SK-N-SH (cell line): ENCODE measurements at regions not wholly inside any gene's neighbourhood (a gene's known extent, or its start where the extent isn't known, plus 50 kb on each side); places are given as distances from the start of the nearest gene placed in this dataset.

ENCODE experiments used
- CTCF ChIA-PET: fragments of 300-600, 350-600 bp; formaldehyde crosslinking; extraction: SDS; loops from one replicate; lab custom pipeline; 2021; lab: Yijun Ruan, JAX
- POLR2A ChIA-PET: fragments of 350-600 bp; sonication (Branson Sonifier 250); formaldehyde crosslinking; extraction: SDS; loops from one replicate; lab custom pipeline; 2020; ENCODE audit warnings: antibody characterized with exemption, inconsistent platforms; lab: Yijun Ruan, JAX
- DNase-seq: peaks from one replicate; pipeline ENCODE4 v3.0.0; 2012
- H2AFZ ChIP-seq: fragments of 200-600 bp; sonication (generic); 2 replicates; pipeline ENCODE4 v1.8.1; 2016; ENCODE audit warnings: antibody characterized with exemption, mild to moderate bottlenecking, low read depth
- H3F3A ChIP-seq: fragments of 200-600 bp; sonication (generic); replicated peaks from 2 replicates; pipeline ENCODE3; 2016; ENCODE audit warnings: antibody characterized with exemption, mild to moderate bottlenecking; ENCODE audit not compliant: insufficient read depth
- H3K27ac ChIP-seq, 2 experiments: fragments of 200-500 bp in 1 of 2; fragments of 200-600 bp in 1 of 2; sonication (Bioruptor generic) in 1 of 2; sonication (generic), shearing (Covaris generic) in 1 of 2; 2 replicates each; pipeline versions ENCODE4 v1.5.1 to v1.6.1; 2014 to 2016; ENCODE audit warnings: low read depth in 2 of 2, inconsistent platforms in 1 of 2, low read length in 1 of 2, mild to moderate bottlenecking in 1 of 2, mixed read lengths in 1 of 2
- H3K27me3 ChIP-seq: fragments of 200-600 bp; sonication (generic), shearing (Covaris generic); 2 replicates; pipeline ENCODE4 v1.6.1; 2016; ENCODE audit warnings: mixed run types; ENCODE audit not compliant: insufficient read depth
- H3K36me3 ChIP-seq, 2 experiments: fragments of 200-500 bp in 1 of 2; fragments of 200-600 bp in 1 of 2; sonication (Bioruptor generic) in 1 of 2; sonication (generic) in 1 of 2; replicated peaks in 1 of 2; 2 replicates each; pipeline versions ENCODE3 to v1.5.1; 2014 to 2016; ENCODE audit warnings: low read length in 1 of 2, mild to moderate bottlenecking in 1 of 2; ENCODE audit not compliant: insufficient read depth in 2 of 2, control insufficient read depth in 1 of 2
- H3K4me1 ChIP-seq, 2 experiments: fragments of 200-500 bp in 1 of 2; fragments of 200-600 bp in 1 of 2; sonication (Bioruptor generic) in 1 of 2; sonication (generic), shearing (Covaris generic) in 1 of 2; 2 replicates each; pipeline versions ENCODE4 v1.5.1 to v1.6.1; 2014 to 2016; ENCODE audit warnings: low read depth in 1 of 2, low read length in 1 of 2, mixed run types in 1 of 2; ENCODE audit not compliant: insufficient read depth in 2 of 2, control insufficient read depth in 1 of 2
- H3K4me2 ChIP-seq: fragments of 200-600 bp; sonication (generic), shearing (Covaris generic); 2 replicates; pipeline ENCODE4 v1.6.1; 2017; ENCODE audit warnings: mixed run types
- H3K4me3 ChIP-seq, 2 experiments: fragments of 200-500 bp in 1 of 2; fragments of 200-600 bp in 1 of 2; sonication (Bioruptor generic) in 1 of 2; sonication (generic), shearing (Covaris generic) in 1 of 2; 2 replicates each; pipeline versions ENCODE4 v1.5.1 to v1.8.1; 2014 to 2016; ENCODE audit warnings: low read depth in 2 of 2, inconsistent platforms in 1 of 2, low read length in 1 of 2, mild to moderate bottlenecking in 1 of 2, mixed read lengths in 1 of 2, moderate library complexity in 1 of 2
- H3K79me2 ChIP-seq: fragments of 200-600 bp; sonication (generic); 2 replicates; pipeline ENCODE4 v1.8.1; 2017; ENCODE audit warnings: mild to moderate bottlenecking; ENCODE audit not compliant: insufficient read depth
- H3K9ac ChIP-seq: fragments of 200-600 bp; sonication (generic); 2 replicates; pipeline ENCODE4 v1.6.1; 2017; ENCODE audit warnings: mixed run types
- H3K9me2 ChIP-seq: fragments of 200-600 bp; sonication (generic); 2 replicates; pipeline ENCODE4 v1.6.1; 2017; ENCODE audit warnings: mixed run types
- H3K9me3 ChIP-seq: fragments of 200-600 bp; sonication (generic); 2 replicates; pipeline ENCODE4 v1.6.1; 2017; ENCODE audit warnings: mixed run types, mild to moderate bottlenecking, moderate library complexity
- H4K20me1 ChIP-seq: fragments of 200-600 bp; sonication (generic); 2 replicates; pipeline ENCODE4 v1.6.1; 2017; ENCODE audit warnings: mild to moderate bottlenecking, mixed run types; ENCODE audit not compliant: insufficient read depth
- ELF1 ChIP-seq: IDR thresholded peaks from 2 replicates; pipeline ENCODE4 v1.4.0; 2012
- EP300 ChIP-seq, 2 experiments: IDR thresholded peaks; 2 replicates each; pipeline versions ENCODE4 v1.4.0 to v1.6.1; 2012; ENCODE audit warnings: borderline replicate concordance in 1 of 2, low read depth in 1 of 2, low read length in 1 of 2
- FOSL2 ChIP-seq: IDR thresholded peaks from 2 replicates; pipeline ENCODE4 v1.4.0; 2012; ENCODE audit warnings: low read depth, mild to moderate bottlenecking, moderate library complexity, borderline replicate concordance
- FOXJ3 ChIP-seq: sonication (generic); formaldehyde crosslinking; IDR thresholded peaks from 2 replicates; pipeline ENCODE4 v1.5.1; 2020; ENCODE audit warnings: mild to moderate bottlenecking, missing genetic modification reagents
- GABPA ChIP-seq: IDR thresholded peaks from 2 replicates; pipeline ENCODE4 v1.4.0; 2012; ENCODE audit warnings: low read depth, mild to moderate bottlenecking
- IRF3 ChIP-seq: fragments of 150-350 bp; IDR thresholded peaks from 2 replicates; pipeline ENCODE4 v1.6.1; 2016; ENCODE audit warnings: mild to moderate bottlenecking, low read depth, low read length
- MEF2A ChIP-seq: IDR thresholded peaks from 2 replicates; pipeline ENCODE4 v1.4.0; 2012; ENCODE audit warnings: low read depth, borderline replicate concordance
- MXI1 ChIP-seq: IDR thresholded peaks from 2 replicates; pipeline ENCODE4 v1.6.1; 2012; ENCODE audit warnings: mild to moderate bottlenecking, low read depth, low read length, improper control_type of control experiment
- PBX3 ChIP-seq: IDR thresholded peaks from 2 replicates; pipeline ENCODE4; 2012
- POLR2AphosphoS5 ChIP-seq: IDR thresholded peaks from 2 replicates; pipeline ENCODE4 v1.6.1; 2012; ENCODE audit warnings: low read depth, low read length
- RCOR1 ChIP-seq: fragments of 150-350 bp; IDR thresholded peaks from 2 replicates; pipeline ENCODE4 v1.6.1; 2017; ENCODE audit warnings: antibody characterized with exemption, low read length
- SIN3A ChIP-seq: IDR thresholded peaks from 2 replicates; pipeline ENCODE4 v1.6.1; 2012; ENCODE audit warnings: low read depth, mild to moderate bottlenecking, low read length, moderate library complexity, borderline replicate concordance
- SMC3 ChIP-seq: IDR thresholded peaks from 2 replicates; pipeline ENCODE4 v1.6.1; 2012; ENCODE audit warnings: low read depth, low read length, improper control_type of control experiment
- TAF1 ChIP-seq: IDR thresholded peaks from 2 replicates; pipeline ENCODE4 v1.6.1; 2012; ENCODE audit warnings: low read depth, mild to moderate bottlenecking, low read length, moderate library complexity, borderline replicate concordance
- TCF12 ChIP-seq: IDR thresholded peaks from 2 replicates; pipeline ENCODE4 v1.4.0; 2012
- YY1 ChIP-seq: IDR thresholded peaks from 2 replicates; pipeline ENCODE4 v1.4.0; 2012; ENCODE audit warnings: low read depth, mild to moderate bottlenecking
- WGBS: methylation state at CpG from one replicate; pipeline ENCODE4 v1.1.6; 2017; ENCODE audit warnings: low lambda C conversion rate; 5-methylcytosine and 5-hydroxymethylcytosine counted together
- TF ChIP-seq, protein P1 (sequence below): IDR thresholded peaks from 2 replicates; pipeline ENCODE4 v1.4.0; 2012; ENCODE audit warnings: low read depth

DNA sequence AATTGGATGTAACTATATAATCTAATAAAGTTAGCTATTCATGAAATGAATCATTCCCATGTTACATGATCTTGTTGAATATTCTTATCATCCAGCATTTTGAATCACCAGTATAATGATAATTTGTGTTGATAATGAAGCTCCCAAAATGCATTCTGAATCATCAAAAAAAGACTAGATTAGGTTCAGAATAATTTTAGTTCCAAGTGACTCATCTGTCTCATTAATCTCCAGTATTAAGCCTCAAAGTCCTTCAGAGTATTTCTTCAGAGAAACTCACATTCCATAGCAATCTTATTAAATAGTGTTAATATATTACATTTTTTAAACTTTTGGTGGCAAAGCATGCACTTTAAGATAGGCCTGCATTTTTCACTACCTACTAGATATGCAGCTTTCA lies 207.5 kb downstream of the SLITRK5 start:
- Histone ChIP-seq H4K20me1 (no peaks in the 10 kb centered on the region), H3K36me3 (no peaks in the 10 kb centered on the region), H3K9ac (no peak overlapping the region), H3K79me2 (no peaks in the 10 kb centered on the region), H3F3A (no peaks in the 10 kb centered on the region), H3K27ac (no peak overlapping the region), H3K4me2 (no peak overlapping the region), H3K4me3 (no peak overlapping the region), H3K9me3 (no peaks in the 10 kb centered on the region), H3K9me2 (no peaks in the 10 kb centered on the region), H3K27me3 (no peaks in the 10 kb centered on the region), H2AFZ (no peak overlapping the region), H3K4me1 (no peaks in the 10 kb centered on the region)
- ChIA-PET CTCF (no interaction called here), POLR2A (no interaction called here)
- DNase-seq: no peak
- TF ChIP-seq TAF1 (no peak), YY1 (no peak), RCOR1 (no peak), PBX3 (no peak), EP300 (IDR thresholded peaks at IDR 0.05; ENCODE audit: borderline replicate concordance in 1 of 2, low read depth in 1 of 2, low read length in 1 of 2) (no peak), SIN3A (no peak), ELF1 (no peak), MEF2A (no peak), MXI1 (no peak), FOXJ3 (CRISPR knock-in tag) (no peak), FOSL2 (no peak), SMC3 (no peak), POLR2AphosphoS5 (no peak), TCF12 (no peak), GABPA (no peak), IRF3 (no peak)
- TF ChIP-seq, protein P1, sequence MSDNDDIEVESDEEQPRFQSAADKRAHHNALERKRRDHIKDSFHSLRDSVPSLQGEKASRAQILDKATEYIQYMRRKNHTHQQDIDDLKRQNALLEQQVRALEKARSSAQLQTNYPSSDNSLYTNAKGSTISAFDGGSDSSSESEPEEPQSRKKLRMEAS: no peak

GRCh38 chr13:87884884-87885283 lies 213.7 kb downstream of the SLITRK5 start:
- Histone ChIP-seq H3F3A (no peaks in the 10 kb centered on the region), H3K27ac (no peak overlapping the region), H2AFZ (no peak overlapping the region), H3K4me3 (no peak overlapping the region), H4K20me1 (no peaks in the 10 kb centered on the region), H3K4me2 (no peak overlapping the region), H3K27me3 (no peaks in the 10 kb centered on the region), H3K36me3 (no peaks in the 10 kb centered on the region), H3K9ac (no peak overlapping the region), H3K9me2 (no peaks in the 10 kb centered on the region), H3K9me3 (no peaks in the 10 kb centered on the region), H3K4me1 (no peaks in the 10 kb centered on the region), H3K79me2 (no peaks in the 10 kb centered on the region)
- DNase-seq: peak; percentile 1
- ChIA-PET POLR2A (no interaction called here), CTCF (no interaction called here)
- WGBS: 32% methylated on average over 5 of the region's 5 CpGs
- TF ChIP-seq FOSL2: 0 out of 2 replicates have a peak, but pooled peaks have one; percentile 9
- TF ChIP-seq YY1: no peak
